ENCODE measurements at regions not wholly inside any gene's neighbourhood (a gene's known extent, or its start where the extent isn't known, plus 50 kb on each side); places are given as distances from the start of the nearest gene placed in this dataset.
A peak's percentile ranks its signal among the peaks of the same experiment; 100 is the strongest.

GRCh38 chr1:234716908-234717375 lies 107.0 kb upstream of the IRF2BP2 start (continued):
- no peak for TF ChIP-seq FOXA1 (IDR thresholded peaks at IDR 0.05)
- TF ChIP-seq FOXA1 (CRISPR knock-in tag; IDR thresholded peaks at IDR 0.05) = peak; percentile 44; the same call in 1 of the 2 replicates
- peak; percentile 71 for TF ChIP-seq BRD4 (CRISPR knock-in tag; IDR thresholded peaks at IDR 0.05)
- TF ChIP-seq ZNF362 (CRISPR knock-in tag; IDR thresholded peaks at IDR 0.05; ENCODE audit: borderline replicate concordance) = peak; percentile 76
- TF ChIP-seq ATF4 (CRISPR knock-in tag; IDR thresholded peaks at IDR 0.05) = 0 out of 4 replicates have a peak, but pooled peaks of 1 of the 2 experiments have one; percentile 24
- no peak for TF ChIP-seq CBX2 (IDR thresholded peaks at IDR 0.05; ENCODE audit: low read depth, low read length)
- TF ChIP-seq CBX2 (CRISPR knock-in tag; IDR thresholded peaks at IDR 0.05; ENCODE audit: low read depth) = 0 out of 2 replicates have a peak, but pooled peaks have one; percentile 54
- TF ChIP-seq ZNF18 (CRISPR knock-in tag; IDR thresholded peaks at IDR 0.05; ENCODE audit: insufficient replicate concordance) = peak; percentile 33
- TF ChIP-seq HOXA3 (CRISPR knock-in tag; IDR thresholded peaks at IDR 0.05) = 0 out of 2 replicates have a peak, but pooled peaks have one; percentile 27
- TF ChIP-seq NFKBIZ (CRISPR knock-in tag; IDR thresholded peaks at IDR 0.05) = peak; percentile 42; the same call in 1 of the 2 replicates
- peak; percentile 24; the same call in 1 of the 2 replicates for TF ChIP-seq ZBTB42 (CRISPR knock-in tag; IDR thresholded peaks at IDR 0.05)
- TF ChIP-seq ZC3H13 (CRISPR knock-in tag; IDR thresholded peaks at IDR 0.05) = 0 out of 2 replicates have a peak, but pooled peaks have one; percentile 86
- no peak for TF ChIP-seq ZHX2 (IDR thresholded peaks at IDR 0.05; ENCODE audit: low read depth)
- 0 out of 2 replicates have a peak, but pooled peaks have one; percentile 39 for TF ChIP-seq ZHX2 (CRISPR knock-in tag; IDR thresholded peaks at IDR 0.05; ENCODE audit: borderline replicate concordance)
- TF ChIP-seq NR2F1 (CRISPR knock-in tag; IDR thresholded peaks at IDR 0.05) = no peak
- no peak for TF ChIP-seq ZMYM4 (CRISPR knock-in tag; IDR thresholded peaks at IDR 0.05)
- TF ChIP-seq NFYB (CRISPR knock-in tag; IDR thresholded peaks at IDR 0.05) = no peak
- TF ChIP-seq WIZ (CRISPR knock-in tag; IDR thresholded peaks at IDR 0.05) = no peak
- 0 out of 2 replicates have a peak, but pooled peaks have one; percentile 7 for TF ChIP-seq ZNF788 (CRISPR knock-in tag; IDR thresholded peaks at IDR 0.05; ENCODE audit: borderline replicate concordance)
- TF ChIP-seq CEBPG (CRISPR knock-in tag; IDR thresholded peaks at IDR 0.05) = peak; percentile 21; the same call in 1 of the 2 replicates
